GM12878 (cell line): ENCODE measurements at regions not wholly inside any gene's neighbourhood (a gene's known extent, or its start where the extent isn't known, plus 50 kb on each side); places are given as distances from the start of the nearest gene placed in this dataset.

Experiments
- BRCA1 ChIP-seq: IDR thresholded peaks from 2 replicates; pipeline ENCODE4 v1.6.1; 2011; ENCODE audit warnings: low read depth, low read length, improper control_type of control experiment
- CBFB ChIP-seq: IDR thresholded peaks from 2 replicates; pipeline ENCODE4 v1.6.1; 2016; ENCODE audit warnings: antibody characterized with exemption, low read depth
- CREM ChIP-seq: IDR thresholded peaks from 2 replicates; pipeline ENCODE4 v1.6.1; 2014; ENCODE audit warnings: antibody characterized with exemption, low read depth
- EP300 ChIP-seq, 2 experiments: fragments of 150-350 bp in 1 of 2; IDR thresholded peaks; 2 replicates each; pipeline ENCODE4 v1.6.1; 2011 to 2012; ENCODE audit warnings: low read depth in 2 of 2, low read length in 2 of 2, borderline replicate concordance in 1 of 2, improper control_type of control experiment in 1 of 2, inconsistent platforms in 1 of 2; ENCODE audit not compliant: control insufficient read depth in 1 of 2
- EZH2 ChIP-seq: IDR thresholded peaks from 2 replicates; pipeline ENCODE4 v1.6.1; 2012; ENCODE audit warnings: low read depth, mild to moderate bottlenecking, control low read depth, inconsistent platforms, low read length, borderline replicate concordance; ENCODE audit not compliant: control insufficient read depth
- GABPA ChIP-seq: IDR thresholded peaks from 2 replicates; pipeline ENCODE4 v1.6.1; 2014; ENCODE audit warnings: antibody characterized with exemption, low read depth, mild to moderate bottlenecking, inconsistent platforms
- JUNB ChIP-seq: IDR thresholded peaks from 2 replicates; pipeline ENCODE4 v1.6.1; 2016; ENCODE audit warnings: antibody characterized with exemption, mild to moderate bottlenecking
- POLR2A ChIP-seq: IDR thresholded peaks from 2 replicates; pipeline ENCODE4 v1.6.1; 2011; ENCODE audit warnings: low read depth, mild to moderate bottlenecking, low read length
- RFX5 ChIP-seq: IDR thresholded peaks from 2 replicates; pipeline ENCODE4 v1.6.1; 2011; ENCODE audit warnings: low read depth, low read length, improper control_type of control experiment
- SMC3 ChIP-seq: IDR thresholded peaks from 2 replicates; pipeline ENCODE4 v1.6.1; 2011; ENCODE audit warnings: low read length, improper control_type of control experiment, borderline replicate concordance
- SUZ12 ChIP-seq: fragments of 200-600 bp; sonication (generic); IDR thresholded peaks from one replicate; pipeline ENCODE4 v1.6.1; 2018; ENCODE audit warnings: antibody characterized with exemption, mild to moderate bottlenecking; ENCODE audit not compliant: unreplicated experiment
- TF ChIP-seq, protein P1 (sequence below), 3 experiments: IDR thresholded peaks in 2 of 3; conservative IDR thresholded peaks in 1 of 3; 2 replicates each; pipeline ENCODE4 v1.5.1; 2011; ENCODE audit warnings: low read depth in 3 of 3, low read length in 3 of 3, mild to moderate bottlenecking in 3 of 3, control low read depth in 2 of 3, moderate library complexity in 2 of 3, inconsistent platforms in 1 of 3, mixed read lengths in 1 of 3; ENCODE audit not compliant: control insufficient read depth in 2 of 3, insufficient read depth in 1 of 3; ENCODE audit errors: extremely low read depth in 1 of 3
- TF ChIP-seq, protein P2 (sequence below): IDR thresholded peaks from 2 replicates; pipeline ENCODE4 v1.6.1; 2012; ENCODE audit warnings: low read length, inconsistent platforms
- TF ChIP-seq, protein P3 (sequence below): IDR thresholded peaks from 2 replicates; pipeline ENCODE4 v1.6.1; 2011; ENCODE audit warnings: low read depth, low read length, improper control_type of control experiment, borderline replicate concordance

DNA sequence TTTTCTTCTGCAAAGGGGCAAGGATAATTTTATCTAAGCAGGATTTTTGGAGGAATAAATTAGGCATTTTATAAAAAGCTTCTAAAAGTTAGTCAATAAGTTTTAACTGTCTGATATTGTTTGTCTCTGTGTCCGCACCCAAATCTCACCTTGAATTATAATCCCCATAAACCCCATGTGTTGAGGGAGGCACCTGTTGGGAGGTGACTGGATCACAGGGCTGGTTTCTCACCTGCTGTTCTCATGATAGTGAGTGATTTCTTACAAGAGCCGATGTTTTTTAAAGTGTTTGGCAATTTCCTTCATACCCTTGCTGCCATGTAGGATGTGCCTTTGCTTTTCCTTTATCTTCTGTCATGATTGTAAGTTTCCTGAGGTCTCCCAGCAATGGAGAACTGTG is 481.4 kb downstream of the GBA3 start:
- TF ChIP-seq, protein P1, sequence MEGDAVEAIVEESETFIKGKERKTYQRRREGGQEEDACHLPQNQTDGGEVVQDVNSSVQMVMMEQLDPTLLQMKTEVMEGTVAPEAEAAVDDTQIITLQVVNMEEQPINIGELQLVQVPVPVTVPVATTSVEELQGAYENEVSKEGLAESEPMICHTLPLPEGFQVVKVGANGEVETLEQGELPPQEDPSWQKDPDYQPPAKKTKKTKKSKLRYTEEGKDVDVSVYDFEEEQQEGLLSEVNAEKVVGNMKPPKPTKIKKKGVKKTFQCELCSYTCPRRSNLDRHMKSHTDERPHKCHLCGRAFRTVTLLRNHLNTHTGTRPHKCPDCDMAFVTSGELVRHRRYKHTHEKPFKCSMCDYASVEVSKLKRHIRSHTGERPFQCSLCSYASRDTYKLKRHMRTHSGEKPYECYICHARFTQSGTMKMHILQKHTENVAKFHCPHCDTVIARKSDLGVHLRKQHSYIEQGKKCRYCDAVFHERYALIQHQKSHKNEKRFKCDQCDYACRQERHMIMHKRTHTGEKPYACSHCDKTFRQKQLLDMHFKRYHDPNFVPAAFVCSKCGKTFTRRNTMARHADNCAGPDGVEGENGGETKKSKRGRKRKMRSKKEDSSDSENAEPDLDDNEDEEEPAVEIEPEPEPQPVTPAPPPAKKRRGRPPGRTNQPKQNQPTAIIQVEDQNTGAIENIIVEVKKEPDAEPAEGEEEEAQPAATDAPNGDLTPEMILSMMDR (IDR thresholded peaks at IDR 0.05 in 2 of 3, conservative IDR thresholded peaks at IDR 0.05 in 1 of 3; ENCODE audit: control insufficient read depth in 2 of 3, extremely low read depth in 1 of 3, insufficient read depth in 1 of 3, low read depth in 3 of 3, low read length in 3 of 3): no peak
- TF ChIP-seq, protein P2, sequence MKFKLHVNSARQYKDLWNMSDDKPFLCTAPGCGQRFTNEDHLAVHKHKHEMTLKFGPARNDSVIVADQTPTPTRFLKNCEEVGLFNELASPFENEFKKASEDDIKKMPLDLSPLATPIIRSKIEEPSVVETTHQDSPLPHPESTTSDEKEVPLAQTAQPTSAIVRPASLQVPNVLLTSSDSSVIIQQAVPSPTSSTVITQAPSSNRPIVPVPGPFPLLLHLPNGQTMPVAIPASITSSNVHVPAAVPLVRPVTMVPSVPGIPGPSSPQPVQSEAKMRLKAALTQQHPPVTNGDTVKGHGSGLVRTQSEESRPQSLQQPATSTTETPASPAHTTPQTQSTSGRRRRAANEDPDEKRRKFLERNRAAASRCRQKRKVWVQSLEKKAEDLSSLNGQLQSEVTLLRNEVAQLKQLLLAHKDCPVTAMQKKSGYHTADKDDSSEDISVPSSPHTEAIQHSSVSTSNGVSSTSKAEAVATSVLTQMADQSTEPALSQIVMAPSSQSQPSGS: no peak
- no peak for TF ChIP-seq GABPA
- no peak for TF ChIP-seq JUNB
- TF ChIP-seq, protein P3, sequence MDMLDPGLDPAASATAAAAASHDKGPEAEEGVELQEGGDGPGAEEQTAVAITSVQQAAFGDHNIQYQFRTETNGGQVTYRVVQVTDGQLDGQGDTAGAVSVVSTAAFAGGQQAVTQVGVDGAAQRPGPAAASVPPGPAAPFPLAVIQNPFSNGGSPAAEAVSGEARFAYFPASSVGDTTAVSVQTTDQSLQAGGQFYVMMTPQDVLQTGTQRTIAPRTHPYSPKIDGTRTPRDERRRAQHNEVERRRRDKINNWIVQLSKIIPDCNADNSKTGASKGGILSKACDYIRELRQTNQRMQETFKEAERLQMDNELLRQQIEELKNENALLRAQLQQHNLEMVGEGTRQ: no peak
- no peak for TF ChIP-seq SMC3
- no peak for TF ChIP-seq EZH2
- TF ChIP-seq BRCA1: no peak
- no peak for TF ChIP-seq SUZ12
- TF ChIP-seq POLR2A: no peak
- no peak for TF ChIP-seq EP300 (IDR thresholded peaks at IDR 0.05; ENCODE audit: borderline replicate concordance in 1 of 2, control insufficient read depth in 1 of 2, low read depth in 2 of 2, low read length in 2 of 2)
- no peak for TF ChIP-seq CREM
- no peak for TF ChIP-seq RFX5
- no peak for TF ChIP-seq CBFB
